Astrocyte of the cerebellum (primary cell): ENCODE measurements at regions not wholly inside any gene's neighbourhood (a gene's known extent, or its start where the extent isn't known, plus 50 kb on each side); places are given as distances from the start of the nearest gene placed in this dataset.

Source experiments
- DNase-seq: peaks from one replicate; pipeline ENCODE4 v3.0.0-alpha.2; 2011; ENCODE audit warnings: low read depth
- H3K4me3 ChIP-seq: 2 replicates; pipeline ENCODE4 v1.5.1; 2011; ENCODE audit warnings: mild to moderate bottlenecking, low read depth, low read length, moderate library complexity
- CTCF ChIP-seq: IDR thresholded peaks from 2 replicates; pipeline ENCODE4 v1.5.1; 2012; ENCODE audit warnings: low read length, low read depth, moderate library complexity, mild to moderate bottlenecking; ENCODE audit errors: missing control alignments
- in situ Hi-C: cut with HindIII; loops from 2 replicates; pipeline ENCODE4 v1.10.0; 2017; ENCODE audit warnings: low sequenced_read_pairs

GRCh38 chr18:56374007-56374655 lies 264.3 kb downstream of the TXNL1 start:
- in situ Hi-C loops = no loop called here
- no peak overlapping the region for H3K4me3 ChIP-seq
- no peak for DNase-seq
- TF ChIP-seq CTCF = no peak

GRCh38 chr18:56373601-56374000 lies 264.8 kb downstream of the TXNL1 start:
- in situ Hi-C loops = no loop called here
- no peak overlapping the region for H3K4me3 ChIP-seq
- no peak for DNase-seq
- no peak for TF ChIP-seq CTCF

GRCh38 chr18:56368066-56368465 lies 270.3 kb downstream of the TXNL1 start:
- in situ Hi-C loops = no loop called here
- no peak for DNase-seq
- TF ChIP-seq CTCF = no peak
- H3K4me3 ChIP-seq = no peak overlapping the region

- in situ Hi-C loops = no loop called here
- no peak overlapping the region for H3K4me3 ChIP-seq
- DNase-seq = no peak
- TF ChIP-seq CTCF = no peak
Observed at GRCh38 chr18:56358608-56359280, 279.6 kb downstream of the TXNL1 start.

GRCh38 chr18:56353663-56354260 lies 284.6 kb downstream of the TXNL1 start:
- no peak for DNase-seq
- in situ Hi-C loops = no loop called here
- no peak for TF ChIP-seq CTCF
- no peak overlapping the region for H3K4me3 ChIP-seq

- no peak for TF ChIP-seq CTCF
- in situ Hi-C loops = no loop called here
- H3K4me3 ChIP-seq = no peak overlapping the region
- no peak for DNase-seq
Observed at GRCh38 chr18:56351911-56352500, 286.4 kb downstream of the TXNL1 start.
